Cardiac muscle cell (in vitro differentiated cells and primary cell): ENCODE measurements at regions not wholly inside any gene's neighbourhood (a gene's known extent, or its start where the extent isn't known, plus 50 kb on each side); places are given as distances from the start of the nearest gene placed in this dataset.
A peak's percentile ranks its signal among the peaks of the same experiment; 100 is the strongest.

Experiments
- DNase-seq, 2 donors: peaks; one replicate each; pipeline versions ENCODE4 v3.0.0 to v3.0.0-alpha.2; 2010 to 2017; ENCODE audit warnings: low read depth in 1 of 2, low spot score in 1 of 2
- H3K27ac ChIP-seq: fragments of 200-600 bp; sonication (generic); 2 replicates; pipeline ENCODE4 v1.5.1; 2016
- H3K27me3 ChIP-seq: fragments of 200-600 bp; sonication (generic); 2 replicates; pipeline ENCODE4 v1.6.0; 2016; ENCODE audit warnings: control low read depth
- H3K36me3 ChIP-seq: fragments of 200-600 bp; sonication (generic); 2 replicates; pipeline ENCODE4 v1.5.1; 2016; ENCODE audit warnings: control low read depth
- H3K4me1 ChIP-seq: fragments of 200-600 bp; sonication (generic); 2 replicates; pipeline ENCODE4 v1.8.1; 2017; ENCODE audit warnings: low read depth, mild to moderate bottlenecking, mixed run types
- H3K4me3 ChIP-seq: fragments of 200-600 bp; sonication (generic); 2 replicates; pipeline ENCODE4 v1.5.1; 2016; ENCODE audit warnings: mild to moderate bottlenecking
- H3K9me3 ChIP-seq: fragments of 200-600 bp; sonication (generic); 2 replicates; pipeline ENCODE4 v1.5.1; 2017; ENCODE audit warnings: low read depth, mild to moderate bottlenecking, control low read depth
- CTCF ChIP-seq: IDR thresholded peaks from 2 replicates; pipeline ENCODE4 v1.5.1; 2012; ENCODE audit warnings: low read depth, mild to moderate bottlenecking, low read length

GRCh38 chr6:139778688-139779087 lies 404.2 kb upstream of the CITED2 start:
- Histone ChIP-seq H3K4me1 (peaks cover 44% of the 10 kb centered on the region), H3K9me3 (no peaks in the 10 kb centered on the region), H3K27ac (peak overlapping the region; percentile 83), H3K27me3 (no peaks in the 10 kb centered on the region), H3K36me3 (no peaks in the 10 kb centered on the region), H3K4me3 (no peak overlapping the region)
- TF ChIP-seq CTCF: no peak
- peak; percentile 28 to 47 for DNase-seq

- no peak overlapping the region for H3K4me3 ChIP-seq
- H3K27ac ChIP-seq: peak overlapping the region; percentile 83
- no peak for DNase-seq
- no peaks in the 10 kb centered on the region for H3K36me3 ChIP-seq
- H3K9me3 ChIP-seq: no peaks in the 10 kb centered on the region
- TF ChIP-seq CTCF: no peak
- no peaks in the 10 kb centered on the region for H3K27me3 ChIP-seq
- H3K4me1 ChIP-seq: peaks cover 44% of the 10 kb centered on the region
Observed at GRCh38 chr6:139778106-139778505, 403.7 kb upstream of the CITED2 start.

DNA sequence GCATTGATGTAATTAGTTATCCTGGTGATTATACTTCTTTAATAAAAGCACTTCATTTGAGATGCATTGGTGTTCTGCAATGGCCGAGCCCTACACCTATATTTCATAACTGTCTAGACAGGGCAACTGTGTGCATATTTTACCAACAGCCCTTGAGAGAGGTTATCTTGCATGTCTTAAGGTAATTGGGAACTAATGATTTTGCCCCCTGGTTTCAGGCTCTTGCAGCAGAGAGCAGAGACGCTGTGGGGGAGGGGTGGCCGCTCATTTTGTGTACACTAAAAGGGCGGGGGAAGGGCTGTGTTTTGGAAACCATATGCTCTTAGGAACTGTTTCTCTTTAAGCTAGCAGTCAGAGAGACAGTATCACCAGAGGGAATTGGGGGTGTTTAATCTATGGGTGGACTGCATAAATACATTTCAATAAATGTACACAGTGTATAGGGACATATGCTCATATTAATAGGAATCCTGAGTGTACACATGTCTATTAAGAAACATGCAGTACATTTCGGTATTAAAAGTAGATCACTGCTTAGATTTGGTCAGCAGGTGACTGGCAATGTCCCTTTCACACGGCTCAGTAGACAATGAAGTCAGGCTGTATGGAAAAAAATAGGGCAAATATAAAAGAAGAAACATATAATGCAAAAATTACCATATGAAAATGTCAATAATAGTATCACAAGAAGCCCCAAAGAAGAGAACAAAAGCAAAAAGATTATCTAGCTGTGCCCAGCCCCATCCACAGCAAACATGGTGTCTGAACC lies 402.9 kb upstream of the CITED2 start:
- no peaks in the 10 kb centered on the region for H3K27me3 ChIP-seq
- peak overlapping the region; percentile 83 for H3K27ac ChIP-seq
- DNase-seq: peak in 1 of 2 donors; percentile 41

DNA sequence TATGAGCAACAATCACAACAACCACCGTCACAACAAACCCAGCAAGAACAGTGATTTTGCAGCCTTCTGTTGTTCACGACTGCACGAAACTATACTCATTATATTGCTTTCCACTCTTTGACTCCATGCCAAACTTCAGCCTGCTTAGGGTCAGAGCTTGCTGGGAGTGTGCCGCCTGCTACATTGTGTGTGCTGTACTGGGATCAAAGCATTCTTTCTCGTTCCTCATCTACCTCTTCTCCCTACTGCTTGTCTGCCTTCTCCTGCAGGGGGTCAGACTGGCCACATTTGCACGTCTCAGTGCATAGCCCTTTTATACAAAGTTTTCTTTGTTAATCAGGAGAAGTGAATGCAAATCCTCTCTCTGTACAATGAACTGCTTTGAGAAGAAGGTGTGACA lies 401.6 kb upstream of the CITED2 start:
- no peak for TF ChIP-seq CTCF
- H3K27me3 ChIP-seq: no peaks in the 10 kb centered on the region
- no peak overlapping the region for H3K4me3 ChIP-seq
- no peaks in the 10 kb centered on the region for H3K36me3 ChIP-seq
- peaks cover 44% of the 10 kb centered on the region for H3K4me1 ChIP-seq
- no peak overlapping the region for H3K27ac ChIP-seq
- no peaks in the 10 kb centered on the region for H3K9me3 ChIP-seq
- DNase-seq: peak; percentile 6 to 56

More for the DNA sequence above, 402.9 kb upstream of the CITED2 start:
- Histone ChIP-seq H3K4me3 (no peak overlapping the region), H3K36me3 (no peaks in the 10 kb centered on the region), H3K9me3 (no peaks in the 10 kb centered on the region), H3K4me1 (peaks cover 44% of the 10 kb centered on the region)
- TF ChIP-seq CTCF: no peak

GRCh38 chr6:139768196-139768595 lies 393.7 kb upstream of the CITED2 start:
- no peaks in the 10 kb centered on the region for H3K27me3 ChIP-seq
- TF ChIP-seq CTCF: no peak
- peaks cover 15% of the 10 kb centered on the region for H3K4me1 ChIP-seq

More at GRCh38 chr6:139768196-139768595, 393.7 kb upstream of the CITED2 start:
- H3K36me3 ChIP-seq: no peaks in the 10 kb centered on the region
- no peak overlapping the region for H3K27ac ChIP-seq
- H3K9me3 ChIP-seq: no peaks in the 10 kb centered on the region
- no peak overlapping the region for H3K4me3 ChIP-seq
- DNase-seq: no peak
